GM21619 (cell line): ENCODE measurements at regions not wholly inside any gene's neighbourhood (a gene's known extent, or its start where the extent isn't known, plus 50 kb on each side); places are given as distances from the start of the nearest gene placed in this dataset.

ENCODE experiments used
- ATAC-seq: cut with Tn5 transposase; IDR thresholded peaks from one replicate; pipeline ENCODE4 v1.9.1; 2021; ENCODE audit not compliant: unreplicated experiment

DNA sequence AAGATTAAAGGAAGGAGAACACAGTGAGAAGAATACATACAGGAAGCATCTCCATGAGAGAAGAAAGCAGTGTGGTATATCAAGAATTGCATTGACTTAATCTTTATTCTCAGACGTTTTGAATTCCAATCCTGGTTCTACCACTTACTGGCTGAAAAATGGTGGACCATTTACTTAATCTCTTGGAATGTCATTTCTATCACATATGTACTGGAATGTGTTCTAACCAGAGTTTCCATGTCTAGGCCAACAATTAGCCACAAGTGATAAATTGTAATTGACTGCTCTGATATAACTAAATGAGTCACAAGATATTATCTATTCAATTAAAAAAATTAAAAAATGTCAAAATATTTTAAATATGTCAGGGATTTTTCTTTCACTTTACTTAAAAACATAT lies 626.1 kb downstream of the PTPRC start:
- no peak for ATAC-seq

DNA sequence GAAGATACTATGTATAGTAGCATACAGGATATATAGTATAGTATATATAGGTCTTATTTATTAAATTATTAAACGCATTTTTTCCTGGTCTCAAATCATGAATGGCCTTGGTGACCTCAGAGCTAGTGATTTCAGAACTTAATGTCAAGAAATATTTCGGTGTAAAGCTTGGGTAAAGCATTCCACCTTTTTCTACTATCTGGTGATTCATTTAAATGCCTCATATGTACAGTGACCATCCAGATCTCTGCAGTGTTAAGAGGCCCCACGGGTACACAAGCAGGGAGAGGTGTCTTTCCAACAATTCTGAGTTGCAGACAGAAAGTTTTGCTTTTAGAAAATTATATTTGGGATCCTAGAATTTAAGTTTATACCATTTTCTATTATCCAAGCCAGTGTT lies 626.5 kb downstream of the PTPRC start:
- ATAC-seq, result no peak

DNA sequence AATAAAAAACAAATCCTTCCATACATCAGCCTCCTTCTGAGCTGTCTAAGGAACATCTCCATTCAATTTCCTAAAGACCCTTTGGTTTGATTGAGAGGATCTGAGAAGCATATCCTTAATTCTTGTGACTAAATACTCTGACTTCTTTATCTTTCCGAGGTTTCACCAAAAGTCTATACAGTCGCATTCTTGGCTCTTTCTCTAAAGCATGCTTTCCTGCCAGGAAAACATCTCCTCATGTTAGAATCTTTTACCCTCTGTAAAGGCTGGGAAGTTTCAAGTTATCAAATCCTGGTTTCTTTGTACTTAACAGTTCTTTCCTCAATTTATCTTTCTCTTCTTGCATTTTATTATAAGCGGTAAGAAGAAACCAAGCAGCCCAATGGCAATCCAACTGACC lies 630.4 kb downstream of the PTPRC start:
- ATAC-seq, result no peak

DNA sequence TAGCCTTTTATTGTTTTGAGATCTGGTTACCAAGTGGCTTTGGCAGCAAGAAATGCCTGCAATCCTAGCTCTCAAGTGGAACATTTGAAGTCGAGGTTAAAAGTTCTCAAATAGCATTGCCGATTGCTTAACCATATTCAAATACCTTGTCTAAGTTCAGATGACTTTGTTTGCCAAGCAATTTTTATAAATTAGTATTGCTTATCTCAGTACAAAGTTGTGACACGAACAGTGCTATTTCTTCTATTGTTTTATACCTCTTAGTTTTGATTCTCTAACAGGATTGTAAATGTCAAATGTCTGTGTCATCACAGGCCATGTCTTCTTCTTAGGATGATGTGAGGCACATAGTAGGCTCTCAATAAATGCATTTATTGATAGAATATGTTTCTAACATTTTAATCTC lies 633.3 kb downstream of the PTPRC start:
- no peak for ATAC-seq

DNA sequence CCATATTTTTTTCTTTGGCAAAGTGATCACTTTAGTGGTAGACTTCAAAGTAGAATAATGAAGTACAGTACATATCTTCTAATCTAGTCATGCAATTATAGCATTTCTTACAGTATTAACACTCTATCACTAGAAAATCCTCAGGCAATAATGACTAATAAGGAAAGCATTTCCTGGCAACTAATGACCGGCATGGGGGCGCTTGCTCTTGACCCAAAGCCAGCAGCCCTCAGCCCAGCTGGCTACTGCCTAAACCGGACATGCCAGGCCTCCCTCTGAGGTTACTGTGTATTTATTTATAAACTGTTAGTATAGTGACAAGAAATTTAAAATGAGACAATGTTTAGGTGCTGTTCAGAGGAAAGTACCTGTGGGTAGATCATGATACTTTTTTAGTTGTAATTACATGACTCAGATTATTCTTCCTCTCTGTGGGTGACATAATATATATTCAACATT lies 633.8 kb downstream of the PTPRC start:
- peak; percentile 69 for ATAC-seq

DNA sequence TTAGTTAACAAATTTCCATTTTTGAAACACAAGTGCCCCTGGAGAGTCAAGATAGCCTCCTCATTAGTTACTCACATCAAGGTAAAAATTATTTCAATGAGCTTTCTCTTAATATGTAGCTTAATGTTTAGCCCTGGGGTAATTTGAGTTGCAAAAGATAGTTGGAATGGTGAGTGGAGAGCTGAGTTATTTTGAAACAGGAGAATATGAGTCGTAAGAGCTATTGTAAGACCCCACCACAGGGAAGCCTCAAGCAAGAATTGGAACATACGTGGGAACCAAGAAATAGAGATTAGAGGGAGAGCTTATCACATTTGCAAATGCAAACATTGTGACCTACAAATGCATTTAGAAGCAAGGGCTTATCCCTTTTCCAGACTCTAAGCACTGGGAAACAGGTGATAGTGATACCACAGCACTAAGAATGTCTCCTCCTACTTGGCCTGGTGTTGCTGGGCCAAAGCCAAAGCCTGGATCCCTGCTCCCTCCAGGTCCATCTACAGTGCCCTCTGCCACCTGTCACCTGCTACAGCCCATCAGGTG lies 635.1 kb downstream of the PTPRC start:
- peak; percentile 49 for ATAC-seq

DNA sequence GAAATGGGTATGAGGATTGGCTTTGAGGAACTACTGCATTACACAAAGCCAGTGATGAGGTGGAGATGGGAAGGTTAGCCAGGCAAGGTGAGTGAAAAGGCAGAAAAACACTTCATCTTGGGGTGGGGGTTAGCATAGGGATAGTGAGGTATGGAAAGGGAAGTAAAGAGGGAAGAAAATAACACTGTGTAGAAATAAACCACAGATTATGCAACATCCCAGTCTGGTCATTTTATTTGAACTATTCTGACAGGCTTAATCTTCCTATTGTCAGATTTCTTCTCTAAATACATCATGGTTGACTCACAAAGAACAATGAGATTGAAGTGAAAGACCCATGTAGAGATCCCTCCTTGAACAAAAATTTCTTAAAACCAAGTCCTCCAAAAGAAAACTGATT lies 640.2 kb downstream of the PTPRC start:
- ATAC-seq, result no peak

DNA sequence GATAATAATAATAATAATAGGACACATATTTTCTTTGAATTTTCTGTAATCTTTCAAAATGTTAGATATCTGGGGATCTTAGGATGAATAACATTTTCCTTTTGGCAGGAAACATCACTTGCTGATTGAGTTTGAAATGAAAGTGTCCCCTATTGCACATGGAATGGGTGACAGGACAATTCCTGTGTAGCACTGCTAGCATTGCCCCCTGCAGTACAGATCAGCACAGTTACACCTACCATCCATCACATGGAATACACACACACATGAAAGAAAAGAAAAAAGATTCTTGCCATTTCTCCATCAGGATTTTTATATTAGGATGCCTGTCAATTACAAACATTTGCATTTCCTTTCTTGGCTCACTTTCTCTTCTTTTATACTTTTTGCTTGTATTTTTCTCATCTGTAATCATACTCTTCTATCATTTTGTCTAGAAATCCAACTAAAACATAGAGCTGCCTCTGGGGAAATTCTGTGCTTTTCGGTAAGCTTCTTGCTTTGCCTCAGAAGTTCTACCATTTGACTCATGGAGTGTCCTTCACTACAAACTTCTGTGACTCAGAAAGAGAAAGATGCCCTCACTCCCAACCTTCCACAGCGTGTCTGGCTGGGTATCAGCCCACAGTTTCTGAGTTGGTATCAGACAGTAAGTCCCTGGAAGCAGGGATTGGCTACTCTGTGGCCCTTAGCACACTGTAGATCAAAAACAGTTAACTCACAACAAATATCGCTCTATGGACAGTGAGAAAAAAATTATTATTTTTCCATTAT lies 641.2 kb downstream of the PTPRC start:
- peak; percentile 70 for ATAC-seq

DNA sequence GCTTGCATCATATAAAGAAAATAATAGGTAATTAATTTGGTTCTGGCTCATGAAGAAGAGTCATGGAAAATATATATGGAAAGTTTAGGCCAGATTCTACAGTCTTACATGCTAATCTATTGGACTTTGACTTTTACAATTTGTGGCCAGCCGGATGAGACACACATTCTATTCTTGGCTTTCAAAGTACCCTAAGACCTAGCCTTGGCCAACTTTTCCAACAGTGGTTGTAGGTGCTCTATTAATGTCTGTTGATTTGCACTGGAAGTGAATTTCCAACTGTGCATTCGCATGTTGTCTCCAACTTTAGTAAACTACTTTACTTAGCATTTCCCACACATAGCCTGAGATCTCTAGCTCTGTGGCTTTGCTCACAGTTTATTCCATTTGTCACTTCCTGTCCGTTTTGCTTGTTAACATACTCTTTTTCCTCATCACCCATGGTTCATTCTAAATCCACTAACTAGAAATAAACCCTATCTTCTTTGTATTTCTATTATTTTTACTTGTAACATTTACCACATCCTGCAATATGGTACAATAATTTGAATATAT lies 644.0 kb downstream of the PTPRC start:
- ATAC-seq, result no peak

DNA sequence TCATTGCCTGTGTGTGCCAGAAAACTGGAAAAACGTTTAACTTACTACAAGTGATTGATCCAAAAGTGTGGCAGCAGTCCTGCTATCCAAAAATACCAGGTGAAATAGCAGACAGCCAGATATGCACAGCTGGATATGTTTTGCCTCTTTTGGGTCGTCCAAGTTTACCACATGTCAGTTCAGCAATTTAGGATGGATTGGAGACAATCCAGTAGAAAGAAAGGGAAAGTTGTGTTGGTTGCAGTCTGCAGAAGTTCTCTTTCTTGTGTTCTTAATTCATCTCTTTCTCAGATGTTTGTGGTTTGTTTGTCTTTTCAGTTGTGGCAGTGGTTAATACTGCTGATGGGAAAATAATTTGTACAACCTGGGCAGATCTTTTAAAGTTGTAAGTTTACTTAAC lies 645.0 kb downstream of the PTPRC start:
- ATAC-seq, result no peak

DNA sequence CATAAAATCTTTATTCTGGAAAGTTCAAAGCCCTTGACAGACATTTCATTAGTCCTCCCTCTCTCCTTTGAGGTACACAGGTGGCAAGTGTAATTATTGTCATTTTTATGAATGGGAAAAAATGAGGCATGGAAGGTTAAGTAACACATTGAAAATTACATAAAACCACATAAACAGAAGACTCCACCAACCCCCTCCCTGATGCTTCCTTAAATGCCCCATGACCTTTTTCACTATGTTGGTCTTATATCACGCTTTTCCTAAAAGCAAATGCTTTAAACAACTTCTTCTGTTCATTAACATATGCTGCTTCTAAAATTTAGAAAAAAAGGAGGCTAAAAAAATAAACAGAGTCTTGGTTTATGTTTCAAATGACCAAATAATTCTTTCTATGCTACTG lies 648.4 kb downstream of the PTPRC start:
- ATAC-seq, result no peak

DNA sequence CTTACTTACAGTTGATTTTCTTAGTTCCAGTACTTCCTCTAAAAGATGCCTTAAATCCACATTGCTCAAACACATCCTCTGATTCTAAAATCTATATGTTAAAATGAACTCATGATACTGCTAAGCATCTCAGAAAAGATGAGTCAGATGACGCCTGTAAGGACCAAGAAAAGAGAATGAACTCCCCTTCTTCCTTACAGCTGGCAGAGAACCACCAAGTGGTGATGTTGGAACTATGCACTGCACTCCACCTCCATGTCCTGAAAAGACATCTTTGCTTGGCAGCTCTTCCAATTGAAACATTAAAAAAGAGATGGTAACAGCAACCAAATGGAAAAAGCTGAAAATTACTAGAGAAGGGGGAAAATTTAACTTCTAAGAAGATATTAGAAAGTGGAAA lies 648.8 kb downstream of the PTPRC start:
- no peak for ATAC-seq

DNA sequence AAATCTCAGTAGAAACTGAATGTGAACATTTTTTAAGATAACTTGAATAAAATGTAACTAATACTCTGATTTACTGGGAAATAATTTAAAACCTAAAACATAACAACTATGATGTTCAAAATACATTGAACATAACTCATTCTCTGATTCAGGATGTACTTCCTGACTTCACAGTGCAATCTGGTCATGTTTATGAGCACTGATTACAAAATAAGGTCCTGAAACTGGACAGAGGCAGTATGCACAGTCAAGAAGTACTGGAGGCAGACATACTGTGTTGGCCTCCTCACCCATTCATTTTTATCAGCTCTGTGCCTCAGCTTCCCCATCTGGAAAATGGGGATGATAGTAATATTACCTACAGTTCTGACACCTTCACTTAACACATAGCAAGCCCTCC lies 651.3 kb downstream of the PTPRC start:
- no peak for ATAC-seq

DNA sequence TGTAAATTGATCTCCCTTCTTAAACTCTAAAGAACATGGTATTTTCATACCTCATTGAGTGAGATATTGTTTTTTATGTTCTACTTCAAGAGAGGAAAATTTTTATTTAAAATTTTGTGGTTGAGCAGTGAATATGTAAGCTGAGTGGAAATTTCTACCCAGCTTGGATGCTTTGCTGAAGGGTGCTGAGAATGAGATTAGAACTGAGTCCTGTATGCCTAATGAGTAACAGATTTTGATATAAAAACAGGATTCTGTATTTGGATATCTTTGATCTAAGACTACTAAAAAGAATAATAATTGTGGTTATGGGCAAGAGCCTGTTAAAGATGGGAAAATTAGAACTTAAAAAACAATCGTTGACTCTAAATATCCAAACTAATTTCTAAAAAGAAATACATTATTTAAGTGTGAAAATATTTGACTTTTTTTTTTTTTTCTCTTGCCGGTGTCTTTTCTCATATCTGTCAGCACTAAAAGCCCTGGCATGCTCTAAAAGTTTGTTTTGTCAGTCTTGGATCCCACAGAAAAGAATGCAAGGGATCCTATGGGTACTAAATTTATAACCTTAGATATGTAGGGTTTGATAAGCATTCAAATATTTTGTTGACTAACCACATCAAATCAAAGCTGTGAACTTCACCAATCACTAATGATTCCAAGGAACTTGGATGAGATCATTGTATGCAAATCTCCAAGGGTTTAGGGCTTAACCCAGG lies 652.3 kb downstream of the PTPRC start:
- ATAC-seq, result no peak

DNA sequence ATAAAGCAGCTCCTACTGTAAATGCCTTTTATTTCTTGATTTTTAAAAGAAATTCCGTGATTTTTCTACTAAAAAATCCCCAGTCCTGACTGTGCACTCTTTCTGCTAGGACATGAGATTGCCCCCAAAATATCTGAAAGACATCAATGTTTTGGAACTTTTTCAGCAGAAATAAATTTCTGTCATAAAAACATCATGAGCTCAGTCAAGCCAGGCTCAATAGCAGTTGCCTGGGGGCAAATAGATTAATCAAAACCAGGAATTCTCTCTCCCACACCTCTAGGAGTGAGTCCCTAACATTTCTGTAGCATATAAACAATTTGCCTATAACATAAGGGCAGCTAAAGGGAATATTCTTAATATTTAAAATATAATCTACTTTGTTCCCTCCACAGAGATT lies 654.1 kb downstream of the PTPRC start:
- no peak for ATAC-seq

DNA sequence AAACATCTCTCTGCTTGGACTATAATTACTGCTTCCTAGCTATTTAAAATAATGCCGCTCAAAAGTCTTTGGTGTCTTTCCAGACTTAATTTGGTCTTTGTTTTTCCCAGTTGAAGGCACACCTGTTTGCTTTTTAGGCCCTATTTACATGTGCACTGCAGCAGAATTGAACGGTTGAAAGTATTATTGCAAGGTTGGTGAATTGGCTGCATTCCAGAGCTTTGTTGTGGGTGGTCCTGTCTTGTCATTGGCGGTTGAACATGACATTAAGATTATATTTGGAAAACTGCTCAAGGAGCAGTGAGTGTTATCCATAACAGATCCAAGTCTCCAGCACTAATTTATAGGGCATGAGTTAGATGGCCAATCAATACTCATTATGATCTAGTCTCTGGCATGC lies 656.3 kb downstream of the PTPRC start:
- ATAC-seq, result no peak

DNA sequence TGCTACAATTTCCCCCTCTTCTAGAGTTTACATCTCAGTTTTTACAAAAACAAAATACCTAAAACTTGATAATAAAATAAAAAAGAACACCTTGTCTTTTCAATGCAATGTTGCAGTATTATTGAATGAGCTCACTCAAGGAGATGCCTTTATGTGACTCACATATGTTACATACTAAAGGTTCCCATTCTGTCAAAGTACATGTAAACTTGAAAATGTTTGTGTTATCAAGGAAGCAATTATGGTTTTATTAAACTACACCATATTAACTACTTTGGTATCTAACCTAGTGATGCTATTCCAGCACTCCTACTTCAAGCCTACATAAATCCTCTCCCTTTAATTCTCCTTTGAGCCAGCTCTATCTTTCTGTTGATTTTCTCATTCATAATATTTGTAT lies 658.3 kb downstream of the PTPRC start:
- ATAC-seq, result no peak

DNA sequence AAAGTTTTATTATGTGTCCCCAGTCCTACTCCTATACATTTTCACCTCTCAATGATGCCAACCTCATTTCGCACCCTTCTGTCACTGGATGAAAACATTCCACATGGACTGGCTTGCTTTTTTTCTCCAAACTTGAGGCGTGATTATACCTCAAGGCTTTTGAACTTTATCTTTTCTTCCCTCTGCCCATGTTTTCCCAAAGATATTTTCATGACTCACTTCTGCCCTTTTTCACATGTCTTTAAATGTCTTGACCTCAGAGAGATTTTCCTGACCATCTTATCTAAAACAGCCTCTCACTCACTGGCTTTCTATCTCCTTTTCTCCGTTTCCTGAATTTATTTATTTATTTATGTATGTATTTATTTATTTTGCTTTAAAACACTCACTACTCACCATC lies 659.0 kb downstream of the PTPRC start:
- ATAC-seq, result no peak

DNA sequence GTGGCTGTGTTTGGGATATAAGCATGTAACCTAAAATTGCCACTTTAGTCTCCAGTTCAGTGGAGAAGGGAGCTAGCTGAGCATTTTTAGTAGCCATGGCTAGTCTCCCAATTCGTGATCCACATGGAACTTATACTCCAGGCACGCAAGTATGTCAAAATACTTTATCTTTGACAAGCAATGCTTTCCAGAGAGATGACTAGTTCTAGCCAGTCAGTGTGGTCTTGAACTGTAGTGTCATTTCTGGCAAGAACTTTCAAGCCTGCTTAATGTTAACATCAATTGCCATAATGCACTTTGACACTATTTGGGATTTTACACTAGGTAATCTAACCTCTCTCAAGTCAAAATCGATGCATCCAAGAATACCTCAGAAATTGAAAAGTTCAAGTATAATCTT lies 660.0 kb downstream of the PTPRC start:
- no peak for ATAC-seq

DNA sequence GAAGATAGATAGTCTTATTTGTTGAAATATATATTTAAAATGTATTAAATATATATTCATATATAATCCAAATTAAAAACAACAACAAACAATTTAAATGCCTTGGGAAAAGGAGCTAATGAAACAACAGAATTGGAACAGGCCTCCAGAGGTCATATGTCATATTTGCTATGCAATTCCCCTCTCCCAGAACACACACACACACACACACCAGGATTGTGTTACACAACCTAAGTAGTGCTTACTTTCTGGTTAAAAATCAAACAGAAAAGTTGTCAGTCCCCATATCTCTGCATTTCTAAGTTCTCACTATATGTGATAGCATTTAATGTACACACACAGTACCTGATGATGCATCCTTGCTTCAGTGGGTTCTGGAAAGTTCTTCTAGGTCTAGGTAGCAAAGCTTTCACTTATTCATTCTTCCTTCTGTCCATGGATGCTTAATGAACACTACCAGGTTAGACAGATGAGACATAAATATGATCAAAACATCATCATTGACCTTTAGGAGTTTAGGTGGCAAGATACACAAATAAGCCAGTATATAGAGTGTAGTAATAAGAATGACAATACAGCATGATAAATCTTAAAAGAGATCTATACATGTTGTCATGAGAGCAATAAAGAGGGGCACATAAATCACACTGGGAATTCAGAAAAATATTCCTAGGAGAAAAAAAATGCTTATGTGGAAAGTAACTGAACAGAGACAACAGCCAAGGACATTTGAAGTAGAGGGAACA lies 662.8 kb downstream of the PTPRC start:
- no peak for ATAC-seq

DNA sequence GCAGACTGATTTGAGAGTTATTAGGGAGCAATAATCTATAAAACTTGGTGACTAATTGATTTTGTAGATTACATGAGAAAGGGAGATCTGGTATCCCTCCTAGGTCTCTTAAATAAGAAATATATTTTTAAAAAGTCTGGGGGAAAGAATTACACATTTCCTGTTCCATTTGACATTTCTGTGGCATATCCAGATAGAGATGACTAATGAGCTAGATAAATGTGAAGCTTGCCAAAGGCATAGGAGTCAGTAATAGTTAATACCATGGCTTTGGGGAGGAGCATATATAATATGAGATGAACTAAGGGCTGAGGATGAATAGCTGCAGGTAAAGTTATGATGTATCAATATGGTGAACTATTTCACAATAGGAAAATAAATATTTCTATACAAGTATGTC lies 663.7 kb downstream of the PTPRC start:
- no peak for ATAC-seq
